ENCODE measurements at regions not wholly inside any gene's neighbourhood (a gene's known extent, or its start where the extent isn't known, plus 50 kb on each side); places are given as distances from the start of the nearest gene placed in this dataset.
"Not testable (repeated sequence)": the region's sequence is repeated elsewhere in the genome, so short reads cannot be mapped to it uniquely, and the experiment has no call there.

- TF ChIP-seq CTCF (conservative IDR thresholded peaks at IDR 0.05) = peak; percentile 37
- H3K27ac ChIP-seq = no peak overlapping the region
Observed at GRCh38 chr5:92838253-92838652, 742.8 kb downstream of the NR2F1-AS1 start.

GRCh38 chr5:92836855-92837755 is 743.9 kb downstream of the NR2F1-AS1 start:
- no peak for TF ChIP-seq CTCF (conservative IDR thresholded peaks at IDR 0.05)
- H3K27ac ChIP-seq = no peak overlapping the region

DNA sequence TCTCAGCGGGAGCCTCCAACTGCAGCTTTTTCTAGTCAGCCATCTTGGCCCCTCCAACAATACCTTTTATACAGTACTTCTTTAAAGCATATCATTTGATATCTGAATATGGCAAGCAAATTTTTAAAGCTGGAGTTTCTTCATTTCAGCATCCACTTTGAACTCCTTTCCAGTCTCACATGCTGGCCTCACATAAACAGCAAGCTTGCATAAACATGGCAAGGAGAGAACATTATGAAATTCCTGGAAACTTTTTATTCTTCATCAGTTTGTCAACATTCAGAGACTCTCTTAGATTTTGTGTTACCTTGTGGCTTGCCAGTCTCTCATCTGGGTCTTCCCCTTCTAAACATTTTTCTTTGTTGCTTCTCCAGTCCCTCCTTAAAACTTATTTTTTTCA is 745.3 kb downstream of the NR2F1-AS1 start:
- no peak for TF ChIP-seq CTCF (conservative IDR thresholded peaks at IDR 0.05)
- H3K27ac ChIP-seq = no peak overlapping the region

GRCh38 chr5:92823551-92823950 is 757.5 kb downstream of the NR2F1-AS1 start:
- not testable (repeated sequence) for H3K27ac ChIP-seq

GRCh38 chr5:92822183-92822582 is 758.8 kb downstream of the NR2F1-AS1 start:
- no peak overlapping the region for H3K27ac ChIP-seq
- no peak for TF ChIP-seq CTCF (conservative IDR thresholded peaks at IDR 0.05)

- H3K27ac ChIP-seq = no peak overlapping the region
- no peak for TF ChIP-seq CTCF (conservative IDR thresholded peaks at IDR 0.05)
Observed at GRCh38 chr5:92809855-92810465, 771.1 kb downstream of the NR2F1-AS1 start.

GRCh38 chr5:92808474-92808873 is 772.5 kb downstream of the NR2F1-AS1 start:
- TF ChIP-seq CTCF (conservative IDR thresholded peaks at IDR 0.05) = no peak
- H3K27ac ChIP-seq = no peak overlapping the region

- no peak overlapping the region for H3K27ac ChIP-seq
- no peak for TF ChIP-seq CTCF (conservative IDR thresholded peaks at IDR 0.05)
Observed at GRCh38 chr5:92807085-92807484, 773.9 kb downstream of the NR2F1-AS1 start.
